Stomach (tissue), 4 donors: ENCODE measurements at regions not wholly inside any gene's neighbourhood (a gene's known extent, or its start where the extent isn't known, plus 50 kb on each side); places are given as distances from the start of the nearest gene placed in this dataset.

Experiments used
- CTCF ChIP-seq, 7 experiments: fragments of 450-650 bp in 4 of 7; fragments of 200-600 bp in 3 of 7; sonication (generic) in 3 of 7; IDR thresholded peaks; one replicate each; pipeline ENCODE4 v1.5.1; 2016 to 2019; ENCODE audit warnings: antibody characterized with exemption in 7 of 7, control low read depth in 2 of 7, mild to moderate bottlenecking in 1 of 7
- EP300 ChIP-seq: sonication (generic); formaldehyde crosslinking; IDR thresholded peaks from one replicate; pipeline ENCODE4 v1.6.1; 2017; ENCODE audit warnings: antibody characterized with exemption
- POLR2A ChIP-seq, 4 donors: fragments of 450-650 bp; IDR thresholded peaks; one replicate each; pipeline ENCODE4 v1.6.1; 2016; ENCODE audit warnings: antibody characterized with exemption in 4 of 4, control low read depth in 2 of 4, mild to moderate bottlenecking in 1 of 4, moderate library complexity in 1 of 4

GRCh38 chr6:163647624-163648023, 233.1 kb downstream of the QKI start:
- TF ChIP-seq EP300 (no peak), CTCF (IDR thresholded peaks at IDR 0.05) (no peak), POLR2A (IDR thresholded peaks at IDR 0.05) (no peak)
